PC-9 (cell line): ENCODE measurements at regions not wholly inside any gene's neighbourhood (a gene's known extent, or its start where the extent isn't known, plus 50 kb on each side); places are given as distances from the start of the nearest gene placed in this dataset.

Experiments used
- CTCF ChIP-seq: fragments of 200-600 bp; sonication (generic); conservative IDR thresholded peaks from 2 replicates; pipeline ENCODE4 v1.6.1; 2017; ENCODE audit warnings: mixed run types, antibody characterized with exemption, mild to moderate bottlenecking, moderate library complexity
- EZH2 ChIP-seq: fragments of 200-600 bp; sonication (generic); IDR thresholded peaks from 2 replicates; pipeline ENCODE4 v1.8.0; 2017; ENCODE audit warnings: antibody characterized with exemption, low read depth

DNA sequence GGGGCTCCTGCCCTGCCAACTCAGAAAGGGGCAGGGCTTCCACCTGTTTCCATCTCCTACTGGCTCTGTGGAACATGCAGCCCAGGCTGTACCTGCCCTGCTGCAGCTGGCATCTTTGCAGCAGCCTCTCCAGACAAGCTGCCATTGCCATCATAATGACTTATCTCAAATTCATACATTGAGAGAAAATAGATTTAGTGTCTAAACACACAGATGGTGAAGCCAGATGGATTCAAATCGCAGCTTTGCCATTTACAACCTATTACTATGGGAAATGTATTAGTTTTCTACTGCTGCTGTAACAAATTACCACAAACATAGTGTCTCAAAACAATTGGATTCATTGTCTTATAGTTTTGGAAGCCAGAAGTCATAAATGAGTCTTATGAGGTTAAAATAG is 260.0 kb downstream of the KCNA4 start:
- TF ChIP-seq CTCF (no peak), EZH2 (no peak)
